HCT116 (cell line): ENCODE measurements at regions not wholly inside any gene's neighbourhood (a gene's known extent, or its start where the extent isn't known, plus 50 kb on each side); places are given as distances from the start of the nearest gene placed in this dataset.

Experiments used
- ATAC-seq: fragments of 200-7000 bp; cut with Tn5 transposase; 2 replicates; pipeline ENCODE4 v1.9.1; 2020; ENCODE audit warnings: mild to moderate bottlenecking, moderate library complexity
- BruUV-seq: library from RNA; stranded (reverse); fragments of 400-500 nt; replicated peaks from 2 replicates; lab custom pipeline; 2021; lab: Mats Ljungman, UMichigan
- CTCF ChIA-PET: fragments of 300-600 bp; sonication (Branson Sonifier 250); formaldehyde crosslinking; loops from one replicate; lab custom pipeline; 2021; ENCODE audit warnings: antibody characterized with exemption; lab: Charles Lee
- POLR2A ChIA-PET: fragments of 300-600, 350-600 bp; sonication (Branson Sonifier 250); formaldehyde crosslinking; loops from one replicate; lab custom pipeline; 2021; ENCODE audit warnings: antibody characterized with exemption; lab: Charles Lee
- RAD21 ChIA-PET, 2 experiments: fragments of 300-600 bp; sonication (Branson Sonifier 250); formaldehyde crosslinking; loops; one replicate each; lab custom pipeline; 2023; ENCODE audit warnings: low total read pairs in 2 of 2; ENCODE audit not compliant: uncharacterized antibody in 2 of 2, unreplicated experiment in 2 of 2, low non-redundant PET in 1 of 2; lab: Charles Lee
- DNase-seq: peaks from one replicate; pipeline ENCODE4 v3.0.0-alpha.2; 2010; ENCODE audit warnings: low read depth, low spot score
- H2AFZ ChIP-seq: fragments of 200-600 bp; shearing (Covaris generic), sonication (generic); 2 replicates; pipeline ENCODE4 v1.6.1; 2017; ENCODE audit warnings: low read depth, mixed run types, mixed read lengths, antibody characterized with exemption, low read length; ENCODE audit not compliant: poor library complexity, severe bottlenecking
- H3K27ac ChIP-seq: 2 replicates; pipeline ENCODE4 v1.5.1; 2012; ENCODE audit warnings: low read depth, low read length
- H3K27me3 ChIP-seq: fragments of 200-600 bp; sonication (generic); 2 replicates; pipeline ENCODE4 v1.6.1; 2016; ENCODE audit warnings: mixed run types, low read length, mixed read lengths; ENCODE audit not compliant: insufficient read depth
- H3K36me3 ChIP-seq, 2 experiments: fragments of 200-500 bp in 1 of 2; fragments of 200-600 bp in 1 of 2; sonication (Bioruptor generic) in 1 of 2; sonication (generic) in 1 of 2; 2 replicates each; pipeline versions ENCODE4 v1.5.1 to v1.6.1; 2014 to 2016; ENCODE audit warnings: low read length in 2 of 2, inconsistent platforms in 1 of 2, mixed read lengths in 1 of 2, mixed run types in 1 of 2; ENCODE audit not compliant: insufficient read depth in 2 of 2, control insufficient read depth in 1 of 2
- H3K4me1 ChIP-seq, 2 experiments: fragments of 200-600 bp in 1 of 2; sonication (generic) in 1 of 2; 2 replicates each; pipeline versions ENCODE4 v1.5.1 to v1.6.1; 2012 to 2017; ENCODE audit warnings: low read length in 2 of 2, inconsistent platforms in 1 of 2, mild to moderate bottlenecking in 1 of 2, mixed read lengths in 1 of 2, mixed run types in 1 of 2, moderate library complexity in 1 of 2; ENCODE audit not compliant: insufficient read depth in 2 of 2, control insufficient read depth in 1 of 2
- H3K4me2 ChIP-seq: fragments of 200-600 bp; sonication (generic); 2 replicates; pipeline ENCODE4 v1.6.1; 2017; ENCODE audit warnings: mixed run types, low read length, mixed read lengths
- H3K4me3 ChIP-seq, 2 experiments: fragments of 200-600 bp in 1 of 2; sonication (generic) in 1 of 2; replicated peaks in 1 of 2; 2 replicates each; pipeline ENCODE4 v1.5.1; 2011 to 2016; ENCODE audit warnings: low read length in 2 of 2, control low read depth in 1 of 2, low read depth in 1 of 2, mild to moderate bottlenecking in 1 of 2, mixed read lengths in 1 of 2, mixed run types in 1 of 2
- H3K79me2 ChIP-seq: fragments of 200-600 bp; sonication (generic); 2 replicates; pipeline ENCODE4 v1.6.1; 2017; ENCODE audit warnings: mild to moderate bottlenecking, mixed run types, low read length, moderate library complexity, mixed read lengths; ENCODE audit not compliant: insufficient read depth
- H3K9ac ChIP-seq: fragments of 200-600 bp; sonication (generic); 2 replicates; pipeline ENCODE4 v1.6.1; 2016; ENCODE audit warnings: low read length, mixed read lengths
- H3K9me2 ChIP-seq: fragments of 200-600 bp; sonication (generic), shearing (Covaris generic); 2 replicates; pipeline ENCODE4 v1.6.1; 2017; ENCODE audit warnings: mixed run types, mild to moderate bottlenecking, moderate library complexity; ENCODE audit not compliant: insufficient read depth
- H3K9me3 ChIP-seq, 2 experiments: fragments of 200-500 bp in 1 of 2; fragments of 200-600 bp in 1 of 2; sonication (Bioruptor generic) in 1 of 2; sonication (generic) in 1 of 2; 2 replicates each; pipeline ENCODE4 v1.6.1; 2014 to 2017; ENCODE audit warnings: low read length in 2 of 2, mixed read lengths in 2 of 2, inconsistent platforms in 1 of 2, low read depth in 1 of 2, mild to moderate bottlenecking in 1 of 2, mixed run types in 1 of 2, moderate library complexity in 1 of 2; ENCODE audit not compliant: control insufficient read depth in 1 of 2, insufficient read depth in 1 of 2
- H4K20me1 ChIP-seq: fragments of 200-600 bp; sonication (generic), shearing (Covaris generic); 2 replicates; pipeline ENCODE4 v1.6.1; 2017; ENCODE audit warnings: mixed run types, mild to moderate bottlenecking, moderate library complexity; ENCODE audit not compliant: insufficient read depth
- ATF3 ChIP-seq: IDR thresholded peaks from 2 replicates; pipeline ENCODE4 v1.6.1; 2012
- CBX3 ChIP-seq: IDR thresholded peaks from 2 replicates; pipeline ENCODE4 v1.6.1; 2012; ENCODE audit warnings: low read depth
- CEBPB ChIP-seq: IDR thresholded peaks from 2 replicates; pipeline ENCODE4 v1.6.1; 2012; ENCODE audit warnings: low read depth
- EGR1 ChIP-seq: IDR thresholded peaks from 2 replicates; pipeline ENCODE4 v1.6.1; 2012; ENCODE audit warnings: low read depth
- ELF1 ChIP-seq: IDR thresholded peaks from 2 replicates; pipeline ENCODE4 v1.6.1; 2012; ENCODE audit warnings: low read depth, borderline replicate concordance
- EZH2 ChIP-seq: fragments of 200-600 bp; sonication (generic); IDR thresholded peaks from 2 replicates; pipeline ENCODE4 v1.6.1; 2017; ENCODE audit warnings: antibody characterized with exemption, mixed run types
- EZH2phosphoT487 ChIP-seq: fragments of 200-600 bp; IDR thresholded peaks from 2 replicates; pipeline ENCODE4 v1.6.1; 2018; ENCODE audit warnings: antibody characterized with exemption, borderline replicate concordance
- JUND ChIP-seq: IDR thresholded peaks from 2 replicates; pipeline ENCODE4 v1.6.1; 2012
- POLR2A ChIP-seq: IDR thresholded peaks from 2 replicates; pipeline ENCODE4 v1.7.0; 2011; ENCODE audit warnings: borderline replicate concordance; ENCODE audit not compliant: insufficient read depth, insufficient read length; ENCODE audit errors: extremely low read depth
- POLR2AphosphoS5 ChIP-seq: IDR thresholded peaks from 2 replicates; pipeline ENCODE4 v1.6.1; 2011; ENCODE audit warnings: mild to moderate bottlenecking, low read depth, low read length, moderate library complexity
- RAD21 ChIP-seq: IDR thresholded peaks from 2 replicates; pipeline ENCODE4 v1.6.1; 2012; ENCODE audit warnings: low read depth, mild to moderate bottlenecking
- REST ChIP-seq: IDR thresholded peaks from 2 replicates; pipeline ENCODE4 v1.6.1; 2012; ENCODE audit warnings: low read depth
- SIN3A ChIP-seq: IDR thresholded peaks from 2 replicates; pipeline ENCODE4 v1.6.1; 2012; ENCODE audit warnings: low read depth
- SP1 ChIP-seq: IDR thresholded peaks from 2 replicates; pipeline ENCODE4 v1.6.1; 2012; ENCODE audit warnings: low read depth
- SRF ChIP-seq: IDR thresholded peaks from 2 replicates; pipeline ENCODE4 v1.6.1; 2012; ENCODE audit warnings: low read depth
- TCF7L2 ChIP-seq: IDR thresholded peaks from 2 replicates; pipeline ENCODE4 v1.7.0; 2011; ENCODE audit warnings: borderline replicate concordance, inconsistent platforms; ENCODE audit not compliant: insufficient read depth, insufficient read length; ENCODE audit errors: extremely low read depth
- ZBTB33 ChIP-seq: IDR thresholded peaks from 2 replicates; pipeline ENCODE4 v1.6.1; 2011; ENCODE audit warnings: mild to moderate bottlenecking, low read length, moderate library complexity; ENCODE audit not compliant: insufficient replicate concordance; ENCODE audit errors: extremely low read depth
- ZFX ChIP-seq: fragments of 450-650 bp; IDR thresholded peaks from 2 replicates; pipeline ENCODE4 v1.6.1; 2017
- ZNF274 ChIP-seq: fragments of 200-500 bp; sonication (Bioruptor generic); IDR thresholded peaks from 2 replicates; pipeline ENCODE4 v1.6.1; 2014; ENCODE audit warnings: mild to moderate bottlenecking, low read depth, low read length, inconsistent platforms
- intact Hi-C: fragments of 100-400 bp; cut with micrococcal nuclease; formaldehyde crosslinking; loops from 2 replicates; pipeline ENCODE4 v1.10.0; 2022
- TF ChIP-seq, protein P1 (sequence below): IDR thresholded peaks from 2 replicates; pipeline ENCODE4 v1.6.1; 2012

GRCh38 chr6:66403966-66404365, 696.9 kb upstream of the EYS start:
- no peak for DNase-seq
- intact Hi-C loops, result no loop called here
- Histone ChIP-seq H3K9me3 (peaks cover 0 to 3% of the 10 kb centered on the region in 2 experiments; a peak in 2 of 4 replicates), H2AFZ (no peak overlapping the region), H3K4me2 (no peak overlapping the region), H3K4me3 (no peak overlapping the region), H3K27me3 (no peaks in the 10 kb centered on the region), H3K36me3 (no peaks in the 10 kb centered on the region), H3K27ac (no peak overlapping the region), H4K20me1 (no peaks in the 10 kb centered on the region), H3K4me1 (no peaks in the 10 kb centered on the region), H3K9ac (no peak overlapping the region), H3K9me2 (no peaks in the 10 kb centered on the region), H3K79me2 (no peaks in the 10 kb centered on the region)
- TF ChIP-seq ELF1 (no peak), POLR2AphosphoS5 (no peak), CBX3 (no peak), EZH2phosphoT487 (no peak), POLR2A (no peak), TCF7L2 (no peak), CEBPB (no peak), REST (no peak), SRF (no peak), ATF3 (no peak), RAD21 (no peak), ZFX (no peak), ZNF274 (no peak), EGR1 (no peak), EZH2 (no peak), SIN3A (no peak), ZBTB33 (no peak), JUND (no peak), SP1 (no peak)
- TF ChIP-seq, protein P1, sequence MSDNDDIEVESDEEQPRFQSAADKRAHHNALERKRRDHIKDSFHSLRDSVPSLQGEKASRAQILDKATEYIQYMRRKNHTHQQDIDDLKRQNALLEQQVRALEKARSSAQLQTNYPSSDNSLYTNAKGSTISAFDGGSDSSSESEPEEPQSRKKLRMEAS, result no peak
- POLR2A ChIA-PET, result no interaction called here
- ATAC-seq, result no peak
- BruUV-seq, result no TSS peak
- RAD21 ChIA-PET, result no interaction called here
- CTCF ChIA-PET, result no interaction called here
